Neural cell (in vitro differentiated cells): ENCODE measurements at regions not wholly inside any gene's neighbourhood (a gene's known extent, or its start where the extent isn't known, plus 50 kb on each side); places are given as distances from the start of the nearest gene placed in this dataset.

Experiments
- H2AFZ ChIP-seq: fragments of 200-600, 300-800 bp; sonication (generic), shearing (Covaris generic); 2 replicates; pipeline ENCODE4 v1.6.0; 2014; ENCODE audit warnings: low read depth, mild to moderate bottlenecking, antibody characterized with exemption, low read length, moderate library complexity
- H3F3A ChIP-seq: fragments of 200-600 bp; shearing (Covaris generic); 2 replicates; pipeline ENCODE4 v1.6.1; 2016; ENCODE audit warnings: mild to moderate bottlenecking, moderate library complexity, mixed read lengths, antibody characterized with exemption, low read length; ENCODE audit not compliant: insufficient read depth, poor library complexity, severe bottlenecking
- H3K27ac ChIP-seq: fragments of 200-600, 300-800 bp; sonication (generic), shearing (Covaris generic); 2 replicates; pipeline ENCODE4 v1.5.1; 2014; ENCODE audit warnings: mild to moderate bottlenecking, low read length, moderate library complexity
- H3K27me3 ChIP-seq: fragments of 300-800, 200-600 bp; sonication (generic), shearing (Covaris generic); 2 replicates; pipeline ENCODE4 v1.6.0; 2014; ENCODE audit warnings: mild to moderate bottlenecking, low read depth, low read length, moderate library complexity; ENCODE audit not compliant: insufficient read depth
- H3K36me3 ChIP-seq: fragments of 300-800, 200-600 bp; sonication (generic), shearing (Covaris generic); 2 replicates; pipeline ENCODE4 v1.5.1; 2014; ENCODE audit warnings: mild to moderate bottlenecking, antibody characterized with exemption, low read length, moderate library complexity; ENCODE audit not compliant: insufficient read depth
- H3K4me2 ChIP-seq: fragments of 300-800, 200-600 bp; sonication (generic), shearing (Covaris generic); 2 replicates; pipeline ENCODE4 v1.6.0; 2014; ENCODE audit warnings: mild to moderate bottlenecking, low read length
- H3K4me3 ChIP-seq: fragments of 300-800, 200-600 bp; sonication (generic), shearing (Covaris generic); 2 replicates; pipeline ENCODE4 v1.5.1; 2014; ENCODE audit warnings: mild to moderate bottlenecking, low read length, moderate library complexity
- H3K79me2 ChIP-seq: fragments of 200-600 bp; shearing (Covaris generic); replicated peaks from 2 replicates; pipeline ENCODE4 v1.6.0; 2014; ENCODE audit warnings: mild to moderate bottlenecking, low read length, moderate library complexity; ENCODE audit not compliant: insufficient read depth
- H3K9ac ChIP-seq: fragments of 300-800, 200-600 bp; sonication (generic), shearing (Covaris generic); 2 replicates; pipeline ENCODE4 v1.6.1; 2016; ENCODE audit warnings: mild to moderate bottlenecking, low read length, mixed read lengths
- H3K9me2 ChIP-seq: fragments of 200-600 bp; shearing (Covaris generic); 2 replicates; pipeline ENCODE4 v1.6.1; 2016; ENCODE audit warnings: mild to moderate bottlenecking, low read length, mixed read lengths; ENCODE audit not compliant: insufficient read depth
- H3K9me3 ChIP-seq: fragments of 200-600, 300-800 bp; sonication (generic), shearing (Covaris generic); 2 replicates; pipeline ENCODE4 v1.6.1; 2016; ENCODE audit warnings: mild to moderate bottlenecking, mixed run types, low read length, moderate library complexity, mixed read lengths
- H4K20me1 ChIP-seq: fragments of 200-600 bp; shearing (Covaris generic); 2 replicates; pipeline ENCODE4 v1.6.1; 2016; ENCODE audit warnings: mild to moderate bottlenecking, mixed run types; ENCODE audit not compliant: insufficient read depth
- CTCF ChIP-seq: fragments of 450-650 bp; IDR thresholded peaks from 2 replicates; pipeline ENCODE4 v1.5.1; 2014; ENCODE audit warnings: antibody characterized with exemption, mild to moderate bottlenecking, moderate library complexity; ENCODE audit not compliant: poor library complexity, severe bottlenecking
- EP300 ChIP-seq: fragments of 450-650 bp; conservative IDR thresholded peaks from 2 replicates; pipeline ENCODE4 v1.6.1; 2014; ENCODE audit warnings: antibody characterized with exemption, mild to moderate bottlenecking, moderate library complexity; ENCODE audit not compliant: poor library complexity, severe bottlenecking
- EZH2 ChIP-seq: fragments of 200-600, 300-800 bp; shearing (Covaris generic), sonication (generic); IDR thresholded peaks from 2 replicates; pipeline ENCODE4 v1.6.1; 2014; ENCODE audit warnings: antibody characterized with exemption, low read length, borderline replicate concordance, mild to moderate bottlenecking; ENCODE audit not compliant: insufficient read depth, poor library complexity, severe bottlenecking
- MXI1 ChIP-seq: fragments of 450-650 bp; conservative IDR thresholded peaks from 2 replicates; pipeline ENCODE4 v1.6.1; 2014; ENCODE audit warnings: antibody characterized with exemption, mild to moderate bottlenecking; ENCODE audit not compliant: poor library complexity, severe bottlenecking
- POLR2AphosphoS5 ChIP-seq: IDR thresholded peaks from 2 replicates; pipeline ENCODE4 v1.6.1; 2012
- RAD21 ChIP-seq: fragments of 450-650 bp; conservative IDR thresholded peaks from 2 replicates; pipeline ENCODE4 v1.6.1; 2014; ENCODE audit warnings: antibody characterized with exemption, mild to moderate bottlenecking, moderate library complexity
- REST ChIP-seq: IDR thresholded peaks from 2 replicates; pipeline ENCODE4 v1.6.1; 2012; ENCODE audit warnings: borderline replicate concordance
- SMC3 ChIP-seq: fragments of 450-650 bp; conservative IDR thresholded peaks from 2 replicates; pipeline ENCODE4 v1.6.1; 2014; ENCODE audit warnings: antibody characterized with exemption, mild to moderate bottlenecking, moderate library complexity; ENCODE audit not compliant: poor library complexity
- TAF1 ChIP-seq: IDR thresholded peaks from 2 replicates; pipeline ENCODE4 v1.6.1; 2012; ENCODE audit warnings: low read depth

- no peak overlapping the region for H3K9ac ChIP-seq
- no peaks in the 10 kb centered on the region for H3K79me2 ChIP-seq
- no peaks in the 10 kb centered on the region for H3K27me3 ChIP-seq
- H2AFZ ChIP-seq: no peak overlapping the region
- no peaks in the 10 kb centered on the region for H3K9me3 ChIP-seq
- H3K27ac ChIP-seq: no peak overlapping the region
- H3K9me2 ChIP-seq: no peaks in the 10 kb centered on the region
- H3K4me2 ChIP-seq: no peak overlapping the region
- H4K20me1 ChIP-seq: no peaks in the 10 kb centered on the region
- no peak overlapping the region for H3K4me3 ChIP-seq
- no peaks in the 10 kb centered on the region for H3F3A ChIP-seq
- TF ChIP-seq SMC3 (no peak), MXI1 (no peak), EZH2 (no peak), TAF1 (no peak), REST (no peak), RAD21 (no peak), POLR2AphosphoS5 (no peak), EP300 (no peak), CTCF (no peak)
- no peaks in the 10 kb centered on the region for H3K36me3 ChIP-seq
Measured at GRCh38 chr6:115612216-115612615, 448.5 kb downstream of the FRK start.

- Histone ChIP-seq H2AFZ (no peak overlapping the region), H3F3A (no peaks in the 10 kb centered on the region), H3K79me2 (no peaks in the 10 kb centered on the region), H3K36me3 (no peaks in the 10 kb centered on the region), H3K9me2 (no peaks in the 10 kb centered on the region), H4K20me1 (no peaks in the 10 kb centered on the region), H3K27ac (no peak overlapping the region), H3K9ac (no peak overlapping the region), H3K4me3 (no peak overlapping the region), H3K9me3 (no peaks in the 10 kb centered on the region), H3K4me2 (no peak overlapping the region), H3K27me3 (no peaks in the 10 kb centered on the region)
- TF ChIP-seq REST (no peak), CTCF (no peak), RAD21 (no peak), EP300 (no peak), TAF1 (no peak), POLR2AphosphoS5 (no peak), EZH2 (no peak), MXI1 (no peak), SMC3 (no peak)
Measured at GRCh38 chr6:115610696-115611095, 450.0 kb downstream of the FRK start.
